Heart right ventricle (tissue), 16 donors: ENCODE measurements at regions not wholly inside any gene's neighbourhood (a gene's known extent, or its start where the extent isn't known, plus 50 kb on each side); places are given as distances from the start of the nearest gene placed in this dataset.
"Not testable (repeated sequence)": the region's sequence is repeated elsewhere in the genome, so short reads cannot be mapped to it uniquely, and the experiment has no call there.

Experiments
- ATAC-seq, 8 donors: fragments of 200-7000 bp; cut with Tn5 transposase; one replicate each; pipeline ENCODE4 v1.9.1; 2020; ENCODE audit warnings: mild to moderate bottlenecking in 8 of 8, moderate library complexity in 8 of 8, moderate number of reproducible peaks in 1 of 8
- DNase-seq, 2 donors: peaks; one replicate each; pipeline ENCODE4 v3.0.0-alpha.2; 2020
- H3K27ac ChIP-seq, 10 donors: fragments of 200-600 bp; sonication (generic) in 2 of 10; one replicate each; pipeline versions ENCODE4 v1.5.0 to v1.8.0; 2020 to 2022; ENCODE audit warnings: mild to moderate bottlenecking in 3 of 10
- H3K27me3 ChIP-seq, 7 donors: fragments of 200-600 bp; one replicate each; pipeline ENCODE4 v1.8.0; 2021 to 2022; ENCODE audit warnings: mild to moderate bottlenecking in 2 of 7
- H3K36me3 ChIP-seq, 9 donors: fragments of 200-600 bp; sonication (generic) in 1 of 9; one replicate each; pipeline versions ENCODE4 v1.5.0 to v1.8.0; 2020 to 2022; ENCODE audit warnings: mild to moderate bottlenecking in 2 of 9
- H3K4me1 ChIP-seq, 9 donors: fragments of 200-600 bp; sonication (generic) in 1 of 9; one replicate each; pipeline versions ENCODE4 v1.5.0 to v1.8.0; 2020 to 2022; ENCODE audit warnings: mild to moderate bottlenecking in 4 of 9
- H3K4me3 ChIP-seq, 10 donors: fragments of 200-600 bp; sonication (generic) in 2 of 10; one replicate each; pipeline versions ENCODE4 v1.5.0 to v1.8.0; 2020 to 2022; ENCODE audit warnings: mild to moderate bottlenecking in 7 of 10, moderate library complexity in 2 of 10
- H3K9me3 ChIP-seq, 11 donors: fragments of 200-600 bp in 10 of 11; sonication (generic) in 2 of 11; one replicate each; pipeline versions ENCODE4 v1.5.0 to v1.8.0; 2013 to 2022; ENCODE audit warnings: mild to moderate bottlenecking in 2 of 11, control low read depth in 1 of 11, moderate library complexity in 1 of 11
- CTCF ChIP-seq, 9 donors: fragments of 200-600 bp; sonication (generic) in 2 of 9; IDR thresholded peaks; one replicate each; pipeline versions ENCODE4 v1.5.0 to v1.8.0; 2021 to 2022; ENCODE audit warnings: antibody characterized with exemption in 9 of 9, mild to moderate bottlenecking in 5 of 9, moderate library complexity in 1 of 9
- WGBS, 2 donors: extraction: QIAGEN DNeasy Blood & Tissue Kit; methylation state at CpG; one replicate each; pipeline ENCODE4 v1.1.7; 2013; ENCODE audit warnings: inconsistent platforms in 1 of 2; 5-methylcytosine and 5-hydroxymethylcytosine counted together
- intact Hi-C, 10 donors: fragments of 100-400 bp; cut with DNase I; formaldehyde crosslinking; loops; one replicate each; pipeline versions ENCODE4 v1.11.1 to v1.14.2; 2022
- donor health status: Arrhythmogenic right ventricular cardiomyopathy.
- donor health status: ischemic (EF 13 %, LVEDD 7.1; RV severe dilation, severe dysfunction).
- donor health status: healthy with polysubstance abuse.
- donor health status: DM: no; HTN: yes; CAD: no.
- donor health status: DM: no; HTN: no; CAD: no.
- donor health status: ischemic (EF 25% LVEDD 6.9; RV normal size, moderate dysfunction).
- donor health status: ischemic (EF 25% LVEDD 5.7; RV mildly dilated, moderate dysfunction).
- donor health status: healthy.
- donor health status: DM: yes; HTN: yes; CAD: no.
- donor health status: Ischemic cardiomyopathy.
- donor health status: ischemic (EF 35%, LVEDD 5.7; RV mildly dilated, moderate dysfunction).
- donor health status: nonischemic (EF 11% LVEDD 7.7; RV severe dilation, severe dysfunction).
- donor health status: DM: yes; HTN: yes; CAD: no.
- donor health status: PGD.
- donor health status: ischemic (EF 29% LVEDD 5.4; RV normal size, mild dysfunction).
- donor health status: nonischemic (EF 23%, LVEDD 6.1; RV moderate dilation, normal function).

GRCh38 chr3:26273196-26273595, 349.4 kb upstream of the LRRC3B start:
- Histone ChIP-seq H3K27ac (no peak overlapping the region), H3K27me3 (no peaks in the 10 kb centered on the region), H3K4me1 (peaks cover 0 to 5% (median 0%) of the 10 kb centered on the region in 9 donors), H3K9me3 (no peaks in the 10 kb centered on the region), H3K4me3 (no peak overlapping the region), H3K36me3 (no peaks in the 10 kb centered on the region)
- no peak for TF ChIP-seq CTCF (IDR thresholded peaks at IDR 0.05)
- ATAC-seq (no peak), DNase-seq (no peak)
- intact Hi-C loops, result no loop called here

- Histone ChIP-seq H3K9me3 (peaks cover 0 to 17% (median 6%) of the 10 kb centered on the region in 11 donors), H3K36me3 (no peaks in the 10 kb centered on the region), H3K27me3 (no peaks in the 10 kb centered on the region), H3K4me3 (no peak overlapping the region), H3K4me1 (peaks cover 0 to 12% (median 0%) of the 10 kb centered on the region in 9 donors), H3K27ac (no peak overlapping the region)
- intact Hi-C loops, result no loop called here
- WGBS, 2 donors, result 63 to 70% methylated on average over 1 of the region's 1 CpG
- TF ChIP-seq CTCF (IDR thresholded peaks at IDR 0.05), result no peak
- DNase-seq, result no peak
- ATAC-seq, result no peak
Measured at GRCh38 chr3:26279091-26279490, 343.5 kb upstream of the LRRC3B start.

- peak in 2 of 9 donors; percentile 11 to 27 for TF ChIP-seq CTCF (IDR thresholded peaks at IDR 0.05)
- ATAC-seq (no peak), DNase-seq (no peak)
- H3K36me3 ChIP-seq, result no peaks in the 10 kb centered on the region
- intact Hi-C loops, result no loop called here
- no peak overlapping the region for H3K4me3 ChIP-seq
- 71 to 72% methylated on average over 2 of the region's 2 CpGs for WGBS, 2 donors
- peaks cover 0 to 31% (median 16%) of the 10 kb centered on the region in 11 donors for H3K9me3 ChIP-seq
- no peak overlapping the region for H3K27ac ChIP-seq
- H3K4me1 ChIP-seq, result peaks cover 0 to 12% (median 0%) of the 10 kb centered on the region in 9 donors
- H3K27me3 ChIP-seq, result no peaks in the 10 kb centered on the region
Measured at GRCh38 chr3:26280517-26280916, 342.1 kb upstream of the LRRC3B start.

GRCh38 chr3:26281284-26281985, 341.1 kb upstream of the LRRC3B start:
- WGBS, 2 donors, result 76 to 82% methylated on average over 3 of the region's 3 CpGs
- DNase-seq (no peak), ATAC-seq (no peak)
- H3K4me1 ChIP-seq, result peaks cover 0 to 9% (median 0%) of the 10 kb centered on the region in 9 donors
- no peak overlapping the region for H3K27ac ChIP-seq
- intact Hi-C loops, result no loop called here
- no peaks in the 10 kb centered on the region for H3K27me3 ChIP-seq
- TF ChIP-seq CTCF (IDR thresholded peaks at IDR 0.05), result no peak
- peaks cover 0 to 39% (median 16%) of the 10 kb centered on the region in 11 donors for H3K9me3 ChIP-seq
- H3K36me3 ChIP-seq, result no peaks in the 10 kb centered on the region
- H3K4me3 ChIP-seq, result no peak overlapping the region

- H3K4me1 ChIP-seq, H3K27me3 ChIP-seq, H3K27ac ChIP-seq, intact Hi-C loops, ATAC-seq, H3K4me3 ChIP-seq, H3K36me3 ChIP-seq, DNase-seq: not testable (repeated sequence)
- WGBS, 2 donors, result 92 to 93% methylated on average over 4 of the region's 4 CpGs
- H3K9me3 ChIP-seq, result peaks cover 0 to 39% (median 16%) of the 10 kb centered on the region in 11 donors
Measured at GRCh38 chr3:26284503-26284902, 338.1 kb upstream of the LRRC3B start.
